Nephron (organoid): ENCODE measurements at regions not wholly inside any gene's neighbourhood (a gene's known extent, or its start where the extent isn't known, plus 50 kb on each side); places are given as distances from the start of the nearest gene placed in this dataset.
"Not testable (repeated sequence)": the region's sequence is repeated elsewhere in the genome, so short reads cannot be mapped to it uniquely, and the experiment has no call there.

Source experiments
- H3K27ac Mint-ChIP-seq, 3 experiments: 2 replicates each; pipeline ENCODE4 v1.8.0; 2020; ENCODE audit warnings: mixed read lengths in 3 of 3, mild to moderate bottlenecking in 2 of 3, moderate library complexity in 1 of 3
- H3K27me3 Mint-ChIP-seq: 2 replicates; pipeline ENCODE4 v1.8.0; 2021; ENCODE audit warnings: low read depth, mild to moderate bottlenecking, moderate library complexity, mixed read lengths
- H3K36me3 Mint-ChIP-seq: 2 replicates; pipeline ENCODE4 v1.8.0; 2020; ENCODE audit warnings: low read depth, mixed read lengths
- H3K4me1 Mint-ChIP-seq: 2 replicates; pipeline ENCODE4 v1.8.0; 2020; ENCODE audit warnings: mixed read lengths
- H3K4me3 Mint-ChIP-seq, 3 experiments: 2 replicates each; pipeline ENCODE4 v1.8.0; 2020; ENCODE audit warnings: mild to moderate bottlenecking in 3 of 3, mixed read lengths in 3 of 3, moderate library complexity in 2 of 3
- H3K9me3 Mint-ChIP-seq: 2 replicates; pipeline ENCODE4 v1.8.0; 2020; ENCODE audit warnings: mixed read lengths
- TF ChIP-seq, protein P1 (sequence below), 3 experiments: fragments of 200-600 bp; sonication (generic); IDR thresholded peaks; one replicate each; pipeline ENCODE4 v1.5.0; 2021; ENCODE audit warnings: antibody characterized with exemption in 3 of 3; ENCODE audit not compliant: unreplicated experiment in 3 of 3

DNA sequence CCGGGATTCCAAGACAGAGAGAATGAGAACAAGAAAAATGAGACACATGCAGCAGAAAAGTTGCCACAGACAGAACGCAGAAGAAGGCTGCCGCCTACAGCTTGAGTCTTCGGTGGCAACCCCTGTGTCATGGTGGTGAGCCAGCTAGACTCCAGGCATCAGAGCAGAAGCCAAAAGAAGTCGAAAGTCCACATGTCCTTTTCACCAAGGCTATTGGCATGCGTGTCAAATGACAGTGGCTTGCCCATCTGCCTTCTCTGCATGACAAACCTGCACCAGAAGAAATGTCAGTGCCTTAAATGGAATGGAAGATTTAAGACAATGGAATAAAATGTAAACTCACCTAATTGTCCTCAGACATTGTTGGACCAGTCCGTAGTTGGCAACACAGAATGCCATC is 93.9 kb upstream of the NPSR1 start:
- Mint-ChIP-seq H3K36me3 (no peaks in the 10 kb centered on the region), H3K27ac (no peak overlapping the region), H3K27me3 (peaks cover 7% of the 10 kb centered on the region), H3K4me1 (no peaks in the 10 kb centered on the region), H3K9me3 (no peaks in the 10 kb centered on the region), H3K4me3 (no peak overlapping the region)
- TF ChIP-seq, protein P1, sequence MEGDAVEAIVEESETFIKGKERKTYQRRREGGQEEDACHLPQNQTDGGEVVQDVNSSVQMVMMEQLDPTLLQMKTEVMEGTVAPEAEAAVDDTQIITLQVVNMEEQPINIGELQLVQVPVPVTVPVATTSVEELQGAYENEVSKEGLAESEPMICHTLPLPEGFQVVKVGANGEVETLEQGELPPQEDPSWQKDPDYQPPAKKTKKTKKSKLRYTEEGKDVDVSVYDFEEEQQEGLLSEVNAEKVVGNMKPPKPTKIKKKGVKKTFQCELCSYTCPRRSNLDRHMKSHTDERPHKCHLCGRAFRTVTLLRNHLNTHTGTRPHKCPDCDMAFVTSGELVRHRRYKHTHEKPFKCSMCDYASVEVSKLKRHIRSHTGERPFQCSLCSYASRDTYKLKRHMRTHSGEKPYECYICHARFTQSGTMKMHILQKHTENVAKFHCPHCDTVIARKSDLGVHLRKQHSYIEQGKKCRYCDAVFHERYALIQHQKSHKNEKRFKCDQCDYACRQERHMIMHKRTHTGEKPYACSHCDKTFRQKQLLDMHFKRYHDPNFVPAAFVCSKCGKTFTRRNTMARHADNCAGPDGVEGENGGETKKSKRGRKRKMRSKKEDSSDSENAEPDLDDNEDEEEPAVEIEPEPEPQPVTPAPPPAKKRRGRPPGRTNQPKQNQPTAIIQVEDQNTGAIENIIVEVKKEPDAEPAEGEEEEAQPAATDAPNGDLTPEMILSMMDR (IDR thresholded peaks at IDR 0.05; ENCODE audit: unreplicated experiment in 3 of 3): no peak

- H3K36me3 Mint-ChIP-seq: no peaks in the 10 kb centered on the region
- H3K9me3 Mint-ChIP-seq: no peaks in the 10 kb centered on the region
- no peaks in the 10 kb centered on the region for H3K4me1 Mint-ChIP-seq
- H3K27ac Mint-ChIP-seq: no peak overlapping the region
- peaks cover 7% of the 10 kb centered on the region for H3K27me3 Mint-ChIP-seq
- TF ChIP-seq, protein P1 (IDR thresholded peaks at IDR 0.05; ENCODE audit: unreplicated experiment in 3 of 3): no peak
- no peak overlapping the region for H3K4me3 Mint-ChIP-seq
Measured at GRCh38 chr7:34567906-34568305, 90.1 kb upstream of the NPSR1 start.

DNA sequence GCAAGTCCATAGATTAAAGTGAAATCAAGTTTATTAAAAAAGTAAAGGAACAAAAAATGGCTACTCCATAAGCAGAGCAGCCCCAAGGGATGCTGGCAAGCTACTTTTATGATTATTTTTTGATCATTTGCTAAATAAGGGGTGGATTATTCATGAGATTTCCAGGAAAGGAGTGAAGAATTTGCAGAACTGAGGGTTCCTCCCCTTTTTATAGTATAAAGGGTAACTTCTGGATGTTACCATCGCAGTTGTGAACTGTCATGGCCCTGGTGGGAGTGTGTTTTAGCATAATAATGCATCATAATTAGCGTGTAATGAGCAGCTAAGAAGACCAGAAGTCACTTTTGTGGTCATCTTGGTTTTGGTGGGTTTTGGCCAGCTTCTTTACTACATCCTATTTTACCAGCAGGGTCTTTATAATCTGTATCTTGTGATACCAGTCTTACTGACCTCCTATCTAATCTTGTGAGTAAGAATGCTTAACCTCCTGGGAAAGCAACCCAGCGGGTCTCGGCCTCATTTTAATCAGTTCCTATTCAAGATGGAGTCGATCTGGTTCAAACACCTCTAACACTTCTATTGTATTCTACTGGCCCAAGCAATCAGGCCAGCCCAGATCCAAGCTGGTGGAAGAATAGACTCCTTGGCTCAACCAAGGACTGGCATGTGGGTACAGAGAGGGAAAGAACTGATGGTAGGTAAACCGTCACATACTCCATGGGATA is 87.9 kb upstream of the NPSR1 start:
- Mint-ChIP-seq H3K4me3 (no peak overlapping the region), H3K27me3 (peaks cover 3% of the 10 kb centered on the region), H3K36me3 (no peaks in the 10 kb centered on the region), H3K4me1 (no peaks in the 10 kb centered on the region), H3K9me3 (peaks cover 6% of the 10 kb centered on the region), H3K27ac (no peak overlapping the region)
- TF ChIP-seq, protein P1 (IDR thresholded peaks at IDR 0.05; ENCODE audit: unreplicated experiment in 3 of 3): no peak

DNA sequence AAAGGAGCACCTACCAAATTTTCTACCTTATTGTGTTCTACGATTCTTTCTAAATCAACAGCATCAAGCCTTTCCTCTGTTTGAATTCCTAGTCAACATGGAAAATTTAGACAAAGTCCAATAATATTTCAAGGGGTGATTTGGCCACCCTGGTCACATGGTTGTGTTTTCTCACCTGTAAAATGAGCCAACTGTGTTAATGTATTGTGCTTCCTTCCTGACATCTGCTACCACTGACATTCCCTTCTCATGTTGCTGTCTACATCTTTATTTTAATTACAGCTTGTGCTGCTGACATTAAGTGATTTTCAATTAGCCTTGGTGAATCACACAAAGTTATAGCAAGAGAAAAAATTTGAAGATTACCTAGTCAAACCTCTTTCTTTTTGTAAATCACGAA is 83.0 kb upstream of the NPSR1 start:
- Mint-ChIP-seq H3K4me1 (no peaks in the 10 kb centered on the region), H3K4me3 (no peak overlapping the region), H3K36me3 (peaks cover 4% of the 10 kb centered on the region), H3K27ac (no peak overlapping the region), H3K27me3 (no peaks in the 10 kb centered on the region), H3K9me3 (peaks cover 26% of the 10 kb centered on the region)
- TF ChIP-seq, protein P1 (IDR thresholded peaks at IDR 0.05; ENCODE audit: unreplicated experiment in 3 of 3): no peak

DNA sequence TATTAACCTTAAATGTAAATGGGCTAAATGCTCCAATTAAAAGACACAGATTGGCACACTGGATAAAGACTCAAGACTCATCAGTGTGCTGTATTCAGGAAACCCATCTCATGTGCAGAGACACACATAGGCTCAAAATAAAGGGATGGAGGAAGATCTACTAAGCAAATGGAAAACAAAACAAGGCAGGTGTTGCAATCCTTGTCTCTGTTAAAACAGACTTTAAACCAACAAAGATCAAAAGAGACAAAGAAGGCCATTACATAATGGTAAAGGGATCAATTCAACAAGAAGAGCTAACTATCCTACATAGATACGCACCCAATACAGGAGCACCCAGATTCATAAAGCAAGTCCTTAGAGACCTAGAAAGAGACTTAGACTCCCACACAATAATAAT is 80.1 kb upstream of the NPSR1 start:
- not testable (repeated sequence) for H3K4me3 Mint-ChIP-seq, H3K36me3 Mint-ChIP-seq, H3K4me1 Mint-ChIP-seq, H3K27ac Mint-ChIP-seq, H3K27me3 Mint-ChIP-seq
- H3K9me3 Mint-ChIP-seq: peaks cover 26% of the 10 kb centered on the region

DNA sequence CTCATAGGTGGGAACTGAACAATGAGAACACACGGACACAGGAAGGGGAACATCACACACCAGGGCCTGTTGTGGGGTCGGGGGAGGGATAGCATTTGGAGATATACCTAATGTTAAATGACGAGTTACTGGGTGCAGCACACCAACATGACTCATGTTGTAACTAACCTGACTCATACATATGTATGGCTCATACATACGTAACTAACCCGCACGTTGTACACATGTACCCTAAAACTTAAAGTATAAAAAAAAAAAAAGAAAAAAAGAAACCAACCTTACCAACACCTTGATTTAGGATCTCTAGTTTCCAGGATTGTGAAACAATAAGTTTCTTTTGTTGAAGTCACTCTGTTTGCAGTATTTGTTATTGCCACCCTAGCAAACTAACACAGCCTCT is 76.3 kb upstream of the NPSR1 start:
- not testable (repeated sequence) for H3K4me3 Mint-ChIP-seq, H3K36me3 Mint-ChIP-seq, H3K4me1 Mint-ChIP-seq, H3K27ac Mint-ChIP-seq, H3K27me3 Mint-ChIP-seq
- H3K9me3 Mint-ChIP-seq: peaks cover 15% of the 10 kb centered on the region

DNA sequence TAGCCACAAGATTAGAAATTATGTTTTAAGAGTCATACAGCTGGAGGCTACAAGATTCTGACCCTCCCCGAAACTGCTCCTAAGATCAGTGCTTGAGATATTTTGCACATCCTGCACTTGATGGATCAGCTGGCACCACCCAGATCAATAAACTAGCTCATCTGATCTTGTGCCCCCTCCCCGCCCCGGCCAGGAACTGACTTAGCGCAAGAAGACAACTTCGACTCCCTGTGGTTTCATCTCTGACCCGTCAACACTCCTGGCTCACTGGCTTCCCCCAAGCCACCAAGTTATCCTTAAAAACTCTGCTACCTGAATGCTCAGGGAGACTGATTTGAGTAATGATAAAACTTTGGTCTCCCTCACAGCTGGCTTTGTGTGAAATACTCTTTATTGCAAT is 73.5 kb upstream of the NPSR1 start:
- no peaks in the 10 kb centered on the region for H3K4me1 Mint-ChIP-seq
- no peaks in the 10 kb centered on the region for H3K36me3 Mint-ChIP-seq
- TF ChIP-seq, protein P1 (IDR thresholded peaks at IDR 0.05; ENCODE audit: unreplicated experiment in 3 of 3): no peak
- H3K27ac Mint-ChIP-seq: no peak overlapping the region
- peaks cover 4% of the 10 kb centered on the region for H3K27me3 Mint-ChIP-seq
- H3K9me3 Mint-ChIP-seq: peaks cover 5% of the 10 kb centered on the region
- no peak overlapping the region for H3K4me3 Mint-ChIP-seq
